ENCODE measurements at regions not wholly inside any gene's neighbourhood (a gene's known extent, or its start where the extent isn't known, plus 50 kb on each side); places are given as distances from the start of the nearest gene placed in this dataset.

DNA sequence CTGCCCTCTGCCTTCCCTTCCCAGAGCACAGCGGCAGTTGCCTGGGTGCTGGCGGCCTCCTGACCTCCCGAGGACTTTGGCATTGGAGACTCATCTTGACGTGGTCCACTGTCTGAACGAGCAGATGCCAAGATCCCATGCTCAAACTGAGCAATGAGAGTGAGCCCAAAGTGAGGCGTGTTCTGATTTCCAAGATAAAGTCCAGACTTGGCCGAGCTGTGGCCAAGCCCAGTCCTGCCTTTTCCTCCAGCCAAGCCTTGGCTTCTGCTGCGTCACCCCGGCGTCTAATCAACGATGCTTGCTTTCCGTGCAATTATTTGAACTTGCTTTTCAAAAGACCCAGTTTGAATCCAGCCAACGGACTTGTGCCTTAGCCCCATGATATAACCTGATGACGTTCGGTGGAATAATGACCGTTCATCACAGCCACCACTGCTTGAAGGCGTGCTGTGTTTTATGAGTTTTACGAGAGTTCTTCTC, 179.2 kb downstream of the IRF8 start:
- TF ChIP-seq, protein P1, sequence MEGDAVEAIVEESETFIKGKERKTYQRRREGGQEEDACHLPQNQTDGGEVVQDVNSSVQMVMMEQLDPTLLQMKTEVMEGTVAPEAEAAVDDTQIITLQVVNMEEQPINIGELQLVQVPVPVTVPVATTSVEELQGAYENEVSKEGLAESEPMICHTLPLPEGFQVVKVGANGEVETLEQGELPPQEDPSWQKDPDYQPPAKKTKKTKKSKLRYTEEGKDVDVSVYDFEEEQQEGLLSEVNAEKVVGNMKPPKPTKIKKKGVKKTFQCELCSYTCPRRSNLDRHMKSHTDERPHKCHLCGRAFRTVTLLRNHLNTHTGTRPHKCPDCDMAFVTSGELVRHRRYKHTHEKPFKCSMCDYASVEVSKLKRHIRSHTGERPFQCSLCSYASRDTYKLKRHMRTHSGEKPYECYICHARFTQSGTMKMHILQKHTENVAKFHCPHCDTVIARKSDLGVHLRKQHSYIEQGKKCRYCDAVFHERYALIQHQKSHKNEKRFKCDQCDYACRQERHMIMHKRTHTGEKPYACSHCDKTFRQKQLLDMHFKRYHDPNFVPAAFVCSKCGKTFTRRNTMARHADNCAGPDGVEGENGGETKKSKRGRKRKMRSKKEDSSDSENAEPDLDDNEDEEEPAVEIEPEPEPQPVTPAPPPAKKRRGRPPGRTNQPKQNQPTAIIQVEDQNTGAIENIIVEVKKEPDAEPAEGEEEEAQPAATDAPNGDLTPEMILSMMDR (IDR thresholded peaks at IDR 0.05): no peak
- TF ChIP-seq POLR2A (IDR thresholded peaks at IDR 0.05) (no peak), EP300 (IDR thresholded peaks at IDR 0.05) (no peak)

All from tibial nerve (tissue), 4 donors.